Stimulated activated CD4-positive, alpha-beta T cell treated with anti-CD3 and anti-CD28 coated beads, TNF-alpha, amount 100 ng/mL, for 24 hours (primary cell): ENCODE measurements at regions not wholly inside any gene's neighbourhood (a gene's known extent, or its start where the extent isn't known, plus 50 kb on each side); places are given as distances from the start of the nearest gene placed in this dataset.
A peak's percentile ranks its signal among the peaks of the same experiment; 100 is the strongest.

Experiments used
- DNase-seq, 3 experiments: peaks; one replicate each; pipeline ENCODE4 v3.0.0-alpha.2; 2020; ENCODE audit warnings: low read depth in 3 of 3

GRCh38 chr17:14947671-14948070 is 317.5 kb downstream of the PMP22 start:
- DNase-seq = no peak

DNA sequence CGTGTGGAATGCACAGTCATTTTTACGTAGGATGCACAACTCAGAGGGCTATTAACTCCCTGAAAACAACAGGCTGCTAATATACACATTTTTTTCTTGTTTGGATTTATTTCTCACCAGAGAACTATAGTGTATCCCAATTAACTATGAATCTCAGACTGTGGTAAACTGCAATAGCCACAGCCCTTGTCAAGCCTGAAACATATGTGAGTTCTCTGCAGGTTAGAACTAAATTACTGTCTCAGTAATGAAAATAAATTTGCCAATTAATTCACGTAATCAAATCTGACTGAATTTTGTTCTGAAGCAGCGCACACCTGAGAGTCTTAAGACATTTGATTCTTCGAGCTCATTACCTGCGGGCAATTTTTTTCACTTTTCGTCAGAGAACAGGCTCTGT is 318.6 kb downstream of the PMP22 start:
- DNase-seq = no peak

DNA sequence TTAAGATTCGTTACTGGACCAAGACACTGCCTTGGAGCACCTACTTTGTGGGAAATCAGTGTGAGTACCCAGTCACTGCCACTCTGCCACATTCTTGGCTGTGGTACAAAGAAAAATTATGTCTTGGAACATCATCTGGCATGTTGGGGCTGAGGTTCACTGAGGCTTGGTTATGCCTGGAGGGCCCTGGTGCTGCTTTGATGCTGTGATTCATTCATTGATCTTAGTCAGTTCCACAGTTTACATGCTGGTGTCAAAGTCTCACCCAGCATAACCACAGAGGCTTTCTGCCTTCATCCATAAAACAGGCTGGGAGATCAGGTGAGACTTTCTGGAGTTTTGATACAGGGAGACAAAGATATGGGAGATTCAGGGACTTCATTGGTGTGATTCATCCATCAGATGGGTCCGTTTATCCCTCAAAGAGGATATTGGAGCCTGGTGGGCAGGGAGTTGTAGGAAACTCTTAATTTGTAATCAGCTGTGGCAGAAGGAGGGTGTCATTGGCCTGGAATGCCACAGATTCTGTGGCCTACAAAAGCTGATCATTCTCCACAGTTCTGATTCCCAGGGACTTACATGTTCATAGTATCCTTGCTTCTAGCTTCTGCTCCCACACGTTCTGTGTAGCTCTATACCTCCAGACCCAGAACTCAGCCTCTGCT is 322.5 kb downstream of the PMP22 start:
- no peak for DNase-seq

DNA sequence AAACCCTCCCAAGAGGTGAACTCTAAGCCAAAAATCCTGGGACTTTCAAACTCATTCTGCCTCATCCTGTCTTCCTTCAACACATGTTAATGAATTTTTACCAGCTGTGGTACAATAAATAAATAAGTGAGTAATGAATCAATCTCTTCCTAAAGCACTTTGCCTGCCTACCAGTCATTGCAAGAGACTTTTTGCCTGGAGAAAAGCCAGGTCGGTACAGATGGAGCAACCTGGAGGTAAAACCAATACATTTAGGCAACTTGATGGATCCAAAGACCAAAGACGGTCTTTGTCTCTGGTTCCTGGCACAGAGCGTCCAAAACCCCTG is 324.2 kb downstream of the PMP22 start:
- no peak for DNase-seq

DNA sequence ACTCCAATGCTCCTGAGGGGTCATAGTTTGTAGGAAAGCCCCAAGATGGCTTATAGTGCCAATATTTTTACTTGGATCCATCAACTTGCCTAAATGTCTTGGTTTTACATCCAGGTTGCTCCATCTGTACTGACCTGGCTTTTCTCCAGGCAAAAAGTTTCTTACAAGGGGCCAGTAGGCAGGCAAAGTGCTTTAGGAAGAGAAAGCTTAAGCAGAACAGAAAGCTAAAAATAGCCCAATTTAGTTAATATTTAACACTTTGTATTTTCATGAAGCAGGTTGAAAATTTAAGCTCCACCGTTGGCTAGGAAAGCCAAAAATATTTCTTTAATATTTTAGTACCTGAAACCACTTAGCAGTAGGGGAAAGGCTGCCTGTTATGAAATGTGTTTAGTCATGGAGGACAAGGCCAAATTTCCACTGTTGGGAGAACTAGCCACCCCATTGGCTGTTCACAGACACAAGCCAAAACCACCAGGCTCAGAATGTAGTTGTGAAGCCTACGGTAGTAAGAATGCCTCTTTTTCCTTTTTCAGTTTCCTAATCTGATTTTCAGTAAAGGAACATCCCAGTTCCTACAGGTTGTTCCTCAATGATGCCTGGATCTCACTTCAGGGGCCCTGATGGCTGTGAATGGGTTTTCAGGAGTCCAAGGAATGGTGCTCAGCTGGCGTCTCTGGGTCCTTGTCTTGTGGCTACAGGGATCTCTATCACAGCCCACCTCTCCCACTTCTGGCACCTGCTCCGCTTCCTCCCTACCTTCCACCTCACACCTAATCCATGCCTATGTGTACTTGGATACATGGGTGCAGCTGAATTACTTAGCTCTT is 324.8 kb downstream of the PMP22 start:
- DNase-seq = no peak

DNA sequence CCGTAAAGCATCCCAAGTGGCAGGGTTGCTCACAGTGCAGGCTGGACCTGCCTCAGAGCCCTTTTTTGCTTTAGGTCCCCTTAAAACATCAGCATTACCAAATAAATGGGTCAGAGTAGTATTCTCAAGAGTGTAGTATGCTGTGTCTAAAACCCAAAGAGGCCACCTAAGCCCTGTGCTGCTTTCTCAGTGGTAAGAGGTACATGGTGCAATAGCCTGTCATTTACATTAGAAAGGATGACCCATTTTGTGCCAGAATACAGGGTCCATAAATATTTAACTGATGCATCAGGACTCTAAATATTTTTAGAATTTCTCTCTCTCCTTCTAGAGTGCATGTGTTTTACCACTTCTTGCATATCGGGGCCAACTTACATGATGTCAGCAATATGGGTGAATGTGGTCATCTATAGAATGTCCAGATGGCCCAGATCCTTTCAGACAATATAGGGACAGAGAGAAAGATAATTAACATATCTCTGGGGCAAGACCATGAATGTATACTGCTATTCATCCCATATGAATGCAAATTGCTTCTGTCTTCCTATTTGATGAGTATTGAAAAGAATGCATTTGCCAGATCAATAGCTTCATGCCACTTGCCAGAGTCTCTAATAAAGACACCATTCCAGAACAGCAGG is 329.2 kb downstream of the PMP22 start:
- DNase-seq = no peak

DNA sequence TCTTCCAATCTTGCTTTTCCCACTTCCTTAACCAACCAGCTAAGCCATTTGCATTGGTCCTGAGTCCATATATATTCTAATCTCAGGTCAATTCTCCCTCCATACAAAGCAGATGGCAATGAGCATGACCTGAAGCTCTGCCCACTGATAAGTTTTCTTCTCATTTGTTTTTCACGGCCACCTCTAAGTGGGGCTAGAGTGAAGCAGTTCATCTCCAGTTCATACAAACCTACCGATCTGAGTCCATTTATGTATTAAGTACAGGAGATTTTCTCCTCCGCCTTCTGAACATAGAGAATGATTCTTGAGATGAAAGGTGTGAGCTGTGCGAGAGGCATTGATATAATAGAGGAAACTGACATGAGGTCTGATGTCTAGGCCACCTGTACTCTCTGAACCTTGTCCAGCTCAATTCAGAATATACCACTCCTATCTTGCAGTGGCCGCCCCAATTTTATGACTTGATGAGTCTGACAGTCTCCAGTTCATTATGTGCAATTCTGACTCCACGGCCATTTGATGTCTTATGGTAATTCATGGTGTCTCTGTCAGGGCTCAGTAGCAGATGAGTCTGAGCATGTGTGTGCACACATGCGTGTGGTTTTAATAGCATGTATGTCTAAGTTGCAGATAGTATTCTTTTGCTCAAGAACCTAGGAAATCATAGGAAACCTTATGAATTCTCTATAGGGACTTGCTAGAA is 329.8 kb downstream of the PMP22 start:
- no peak for DNase-seq

GRCh38 chr17:14933676-14934075 is 331.4 kb downstream of the PMP22 start:
- no peak for DNase-seq

- DNase-seq = peak; percentile 16 to 34 (median 31)
Measured at GRCh38 chr17:14926526-14927122, 338.5 kb downstream of the PMP22 start.

GRCh38 chr17:14926073-14926472 is 339.1 kb downstream of the PMP22 start:
- no peak for DNase-seq

DNA sequence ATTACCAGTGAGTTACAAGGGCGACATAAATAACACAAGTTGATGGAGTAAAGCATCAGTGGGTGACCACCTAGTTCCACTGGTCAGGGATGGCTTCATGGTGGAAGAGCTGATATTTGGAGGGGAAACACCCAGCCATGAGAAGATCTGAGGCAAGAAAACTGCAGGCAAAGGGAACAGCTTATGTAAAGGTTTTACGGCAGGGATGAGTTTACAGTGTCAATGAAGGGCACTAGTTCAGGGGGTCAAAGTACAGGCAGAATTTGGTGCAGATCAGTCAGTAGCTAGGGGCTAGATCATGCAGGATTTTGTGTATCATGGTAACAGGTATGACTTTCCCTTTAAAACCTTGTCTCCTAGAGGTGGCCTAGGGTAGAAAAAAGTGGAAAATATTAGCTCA is 339.6 kb downstream of the PMP22 start:
- no peak for DNase-seq

DNA sequence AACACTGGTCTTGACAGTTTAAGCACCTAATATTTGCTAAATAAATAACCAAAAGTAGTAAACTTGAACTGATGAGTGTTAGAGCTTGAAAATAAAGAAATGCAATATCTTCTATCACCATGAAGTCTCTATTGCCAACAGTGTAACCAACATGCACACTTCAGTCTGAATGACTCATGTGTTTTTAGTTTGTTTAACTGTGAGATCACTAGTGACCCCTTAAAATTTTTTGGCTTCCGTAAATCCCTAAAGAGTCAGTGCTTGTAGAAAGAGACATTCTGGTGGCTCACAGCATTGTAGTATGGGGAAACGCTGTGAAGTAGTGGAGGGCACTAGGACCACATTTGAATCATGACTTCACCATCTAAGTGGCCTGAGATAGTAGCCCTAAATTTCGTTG is 341.1 kb downstream of the PMP22 start:
- no peak for DNase-seq

GRCh38 chr17:14922411-14922810 is 342.7 kb downstream of the PMP22 start:
- DNase-seq = no peak

GRCh38 chr17:14921936-14922335 is 343.2 kb downstream of the PMP22 start:
- no peak for DNase-seq

DNA sequence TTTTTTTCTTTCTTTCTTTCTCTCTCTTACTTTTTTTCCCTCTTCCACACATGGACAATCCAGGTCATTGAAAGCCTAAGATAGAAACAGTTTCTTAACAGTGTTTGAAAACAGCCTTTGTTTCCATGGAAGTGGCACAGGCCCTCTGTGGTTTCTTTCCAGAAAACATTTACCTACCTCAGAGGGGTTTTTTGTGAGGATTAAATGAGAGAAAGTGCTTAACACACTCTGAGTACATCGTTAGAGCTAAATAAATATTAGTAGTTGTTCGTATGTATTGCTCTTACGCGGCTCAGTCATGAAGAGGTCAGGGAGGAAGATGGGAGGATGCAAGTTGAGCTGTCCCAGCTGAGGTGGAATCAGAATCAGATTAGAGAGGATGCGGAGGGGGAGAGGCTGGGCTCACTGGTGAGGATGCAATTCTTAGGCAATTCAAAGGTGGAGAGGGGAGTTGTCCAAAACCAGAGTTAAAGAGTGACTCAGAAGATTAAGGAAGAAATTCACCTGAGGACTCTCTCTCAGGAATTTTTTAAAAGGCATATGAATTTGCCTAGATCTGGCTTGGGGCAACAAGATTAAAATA is 345.4 kb downstream of the PMP22 start:
- DNase-seq = no peak

DNA sequence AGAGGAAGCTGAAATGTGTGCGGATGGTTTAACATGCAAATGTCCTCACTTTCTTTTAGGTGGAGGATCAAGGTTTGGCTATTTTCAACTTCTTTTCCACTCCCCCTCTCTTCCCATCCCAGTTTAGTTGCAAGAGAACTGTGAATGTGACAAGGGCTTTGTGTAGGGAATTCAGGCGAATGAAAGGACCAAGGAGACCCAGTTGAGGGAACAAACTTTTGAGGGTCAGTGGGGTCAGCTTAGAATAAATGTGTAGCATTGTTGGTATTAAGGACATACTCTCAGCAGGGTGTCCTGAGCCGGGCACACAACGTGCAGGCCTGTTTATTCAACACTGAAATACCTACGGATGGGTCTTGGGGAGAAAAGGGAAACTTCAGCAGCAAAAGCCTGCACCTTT is 346.0 kb downstream of the PMP22 start:
- no peak for DNase-seq

DNA sequence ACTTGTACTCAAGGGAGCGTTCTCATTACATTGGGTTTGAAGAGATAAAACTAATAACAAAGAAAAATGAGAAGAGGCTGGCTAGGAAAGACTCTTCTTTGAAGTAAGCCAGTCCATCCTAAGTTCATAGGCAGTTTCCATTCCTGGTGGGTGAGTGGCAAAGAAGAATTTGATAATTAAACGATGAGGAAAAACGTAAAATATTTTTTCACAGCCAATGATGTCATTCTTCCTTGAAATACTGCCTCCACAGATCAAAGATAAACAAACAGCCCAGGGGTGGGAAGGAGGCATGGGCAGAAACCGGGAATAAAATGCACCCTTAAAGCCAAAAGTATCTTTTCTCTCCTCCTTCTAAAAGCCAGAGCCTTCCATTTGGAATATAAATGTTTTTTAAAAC is 346.6 kb downstream of the PMP22 start:
- DNase-seq = no peak

- no peak for DNase-seq
Measured at GRCh38 chr17:14910916-14911315, 354.2 kb downstream of the PMP22 start.

DNA sequence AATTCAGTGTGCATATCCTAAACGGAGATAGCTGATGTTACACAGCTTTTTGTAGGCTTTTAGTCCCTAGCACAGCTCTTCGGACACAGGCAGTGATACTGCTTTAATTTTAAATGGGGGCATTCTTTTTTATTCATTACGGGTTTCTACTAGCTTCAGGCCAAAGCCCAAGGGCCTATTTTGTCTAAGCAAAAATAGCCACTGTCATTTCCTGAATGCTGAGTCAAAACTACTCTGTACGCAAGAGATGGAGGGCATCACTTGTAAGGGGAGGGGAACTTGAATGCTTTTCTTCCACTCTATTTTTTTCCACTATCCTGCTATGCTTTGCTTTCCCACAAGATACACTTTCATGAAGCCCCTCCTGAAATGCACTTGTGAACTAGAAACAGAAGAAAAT is 360.7 kb downstream of the PMP22 start:
- DNase-seq = no peak

DNA sequence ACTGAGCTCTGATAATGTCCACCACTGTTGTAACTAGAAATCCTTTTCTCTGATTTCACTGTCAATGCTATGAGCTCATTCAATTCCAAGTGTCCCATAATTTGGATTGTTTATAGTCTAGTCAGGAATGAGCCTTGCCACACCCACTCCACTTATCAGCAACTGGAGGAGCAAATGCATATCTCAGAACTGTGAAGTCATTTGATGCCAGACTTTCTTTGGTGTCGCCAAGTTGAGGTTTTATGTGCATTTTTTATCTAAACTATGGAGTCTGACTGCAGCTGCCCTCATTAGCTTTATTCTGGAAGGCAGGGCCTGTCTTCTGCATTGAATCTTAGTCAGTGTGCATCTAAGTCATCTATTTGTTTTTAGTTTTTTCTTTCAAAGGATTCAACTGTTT is 361.3 kb downstream of the PMP22 start:
- DNase-seq = no peak

- DNase-seq = no peak
Measured at GRCh38 chr17:14902803-14903202, 362.3 kb downstream of the PMP22 start.

DNA sequence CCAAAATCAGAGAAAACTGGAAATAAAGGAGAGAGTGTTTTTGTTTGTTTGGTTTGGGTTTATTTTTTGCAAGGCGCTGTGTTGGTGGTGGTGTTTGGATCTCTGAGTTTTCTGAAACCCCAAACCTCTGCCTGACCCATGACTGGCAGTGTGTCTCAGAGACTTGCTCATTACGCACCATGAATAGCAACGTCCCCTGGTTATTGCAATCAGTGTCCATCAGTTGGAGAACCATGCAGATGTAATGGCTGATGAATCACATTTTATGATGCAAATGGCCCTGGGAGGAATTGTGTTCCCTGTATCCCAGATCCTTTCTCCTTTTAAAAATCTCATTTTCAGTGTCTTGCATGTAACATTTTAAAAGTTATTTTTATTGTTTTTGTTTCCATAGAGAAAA is 362.8 kb downstream of the PMP22 start:
- DNase-seq = no peak
